Fibroblast of the aortic adventitia (primary cell): ENCODE measurements at regions not wholly inside any gene's neighbourhood (a gene's known extent, or its start where the extent isn't known, plus 50 kb on each side); places are given as distances from the start of the nearest gene placed in this dataset.

Experiments used
- DNase-seq: peaks from one replicate; pipeline ENCODE4 v3.0.0-alpha.2; 2010; ENCODE audit warnings: low read depth
- H3K4me3 ChIP-seq: 2 replicates; pipeline ENCODE4 v1.5.1; 2011; ENCODE audit warnings: low read depth, mild to moderate bottlenecking, control low read depth, low read length, moderate library complexity
- TF ChIP-seq, protein P1 (sequence below): IDR thresholded peaks from 2 replicates; pipeline ENCODE4 v1.5.1; 2011; ENCODE audit warnings: mild to moderate bottlenecking, low read length, control low read depth, inconsistent platforms; ENCODE audit not compliant: insufficient read depth

DNA sequence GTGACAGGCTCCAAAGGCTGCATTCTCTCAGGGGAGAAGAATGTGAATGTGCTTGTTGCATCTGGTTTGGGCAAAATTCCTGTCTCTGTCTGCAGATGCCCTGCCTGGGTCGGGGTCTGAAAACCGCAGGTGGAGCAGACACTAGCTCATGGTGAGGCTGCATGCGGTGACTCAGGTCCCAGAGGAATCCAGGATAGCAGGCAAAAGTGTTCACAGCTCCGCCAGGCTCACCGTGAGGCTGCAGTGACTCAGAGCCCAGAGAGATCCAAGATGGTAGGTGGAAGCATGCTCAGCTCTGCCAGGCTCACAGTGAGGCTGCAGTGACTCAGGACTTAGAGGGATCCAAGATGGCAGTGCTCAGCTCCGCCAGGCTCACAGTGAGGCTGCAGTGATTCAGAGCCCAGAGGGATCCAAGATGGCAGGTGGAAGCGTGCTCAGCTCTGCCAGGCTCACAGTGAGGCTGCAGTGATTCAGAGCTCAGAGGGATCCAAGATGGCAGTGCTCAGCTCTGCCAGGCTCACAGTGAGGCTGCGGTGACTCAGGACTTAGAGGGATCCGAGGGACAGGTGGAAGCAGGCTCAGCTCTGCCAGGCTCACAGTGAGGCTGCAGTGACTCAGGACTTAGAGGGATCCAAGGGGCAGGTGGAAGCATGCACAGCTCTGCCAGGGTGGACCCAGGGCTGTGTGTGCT is 200.5 kb downstream of the ACKR3 start:
- no peak overlapping the region for H3K4me3 ChIP-seq
- DNase-seq: peak; percentile 98
- TF ChIP-seq, protein P1, sequence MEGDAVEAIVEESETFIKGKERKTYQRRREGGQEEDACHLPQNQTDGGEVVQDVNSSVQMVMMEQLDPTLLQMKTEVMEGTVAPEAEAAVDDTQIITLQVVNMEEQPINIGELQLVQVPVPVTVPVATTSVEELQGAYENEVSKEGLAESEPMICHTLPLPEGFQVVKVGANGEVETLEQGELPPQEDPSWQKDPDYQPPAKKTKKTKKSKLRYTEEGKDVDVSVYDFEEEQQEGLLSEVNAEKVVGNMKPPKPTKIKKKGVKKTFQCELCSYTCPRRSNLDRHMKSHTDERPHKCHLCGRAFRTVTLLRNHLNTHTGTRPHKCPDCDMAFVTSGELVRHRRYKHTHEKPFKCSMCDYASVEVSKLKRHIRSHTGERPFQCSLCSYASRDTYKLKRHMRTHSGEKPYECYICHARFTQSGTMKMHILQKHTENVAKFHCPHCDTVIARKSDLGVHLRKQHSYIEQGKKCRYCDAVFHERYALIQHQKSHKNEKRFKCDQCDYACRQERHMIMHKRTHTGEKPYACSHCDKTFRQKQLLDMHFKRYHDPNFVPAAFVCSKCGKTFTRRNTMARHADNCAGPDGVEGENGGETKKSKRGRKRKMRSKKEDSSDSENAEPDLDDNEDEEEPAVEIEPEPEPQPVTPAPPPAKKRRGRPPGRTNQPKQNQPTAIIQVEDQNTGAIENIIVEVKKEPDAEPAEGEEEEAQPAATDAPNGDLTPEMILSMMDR: no peak

DNA sequence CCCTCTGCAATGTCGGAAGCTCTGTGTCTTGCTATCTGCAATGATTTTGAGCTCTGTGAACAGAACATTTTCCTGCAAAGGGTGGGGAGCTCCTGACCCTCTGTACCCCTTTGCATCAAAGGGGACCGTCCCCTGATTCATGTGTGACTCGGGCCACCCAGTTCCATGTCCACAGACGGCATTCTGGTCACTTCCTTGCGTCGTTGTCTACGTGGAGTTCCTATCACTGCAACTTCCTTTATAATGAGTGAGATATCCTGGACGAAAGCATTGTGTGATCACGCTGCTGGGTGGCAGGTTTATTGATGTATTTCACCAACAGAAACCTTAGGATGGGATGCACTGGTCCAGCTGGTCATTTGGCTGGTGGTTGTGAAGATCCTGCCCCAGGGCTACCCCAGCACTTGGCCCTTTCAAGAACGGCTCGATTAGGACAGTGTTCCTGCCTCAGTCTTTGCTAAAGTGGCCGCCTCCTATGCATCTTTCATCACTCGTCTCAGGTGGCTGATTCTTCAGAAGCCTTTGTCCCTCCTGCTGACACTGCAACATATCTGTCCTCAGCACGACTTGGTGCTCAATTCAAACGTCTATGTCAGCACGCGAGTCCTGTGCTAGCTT is 202.7 kb downstream of the ACKR3 start:
- TF ChIP-seq, protein P1: no peak
- H3K4me3 ChIP-seq: no peak overlapping the region
- DNase-seq: no peak

DNA sequence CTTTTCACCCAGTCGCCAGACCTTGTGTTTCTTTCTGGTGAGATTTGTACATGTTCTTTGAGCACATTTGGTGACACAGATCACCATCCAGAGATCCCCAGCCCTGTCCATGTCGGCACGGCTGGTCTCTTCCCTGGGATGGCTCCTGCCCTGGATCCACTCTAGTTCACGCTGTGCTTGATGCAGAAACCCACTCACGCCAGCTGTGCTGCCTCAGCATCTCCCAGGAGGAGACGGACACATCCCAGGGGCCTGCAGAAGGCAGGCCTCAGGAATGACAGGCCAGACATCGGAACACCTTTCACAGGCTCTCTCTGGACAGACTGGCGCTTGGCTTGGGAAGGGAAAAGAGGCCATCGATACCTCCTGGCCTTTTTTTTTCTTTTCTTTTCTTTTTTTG is 203.6 kb downstream of the ACKR3 start:
- H3K4me3 ChIP-seq: no peak overlapping the region
- TF ChIP-seq, protein P1: no peak
- DNase-seq: no peak

DNA sequence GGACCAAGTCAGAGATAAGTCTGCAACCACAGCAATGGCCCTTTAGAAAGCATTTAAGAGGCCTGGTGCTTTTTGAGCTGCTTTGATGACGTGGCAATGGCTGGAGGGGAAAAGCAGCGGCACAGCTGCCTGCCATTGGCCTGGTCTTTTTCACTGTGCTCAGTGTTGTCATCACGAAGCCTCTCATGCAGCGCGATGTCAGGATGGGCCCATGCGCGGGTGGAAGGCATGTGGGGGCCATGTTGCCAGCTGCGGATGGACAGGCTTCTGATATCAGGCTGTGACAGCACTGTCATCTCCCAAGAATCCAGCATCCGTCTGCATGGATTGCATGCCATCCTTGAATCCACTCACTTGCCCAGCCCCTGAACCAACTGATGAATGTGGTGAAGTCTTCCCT is 204.5 kb downstream of the ACKR3 start:
- no peak overlapping the region for H3K4me3 ChIP-seq
- TF ChIP-seq, protein P1: no peak
- no peak for DNase-seq

DNA sequence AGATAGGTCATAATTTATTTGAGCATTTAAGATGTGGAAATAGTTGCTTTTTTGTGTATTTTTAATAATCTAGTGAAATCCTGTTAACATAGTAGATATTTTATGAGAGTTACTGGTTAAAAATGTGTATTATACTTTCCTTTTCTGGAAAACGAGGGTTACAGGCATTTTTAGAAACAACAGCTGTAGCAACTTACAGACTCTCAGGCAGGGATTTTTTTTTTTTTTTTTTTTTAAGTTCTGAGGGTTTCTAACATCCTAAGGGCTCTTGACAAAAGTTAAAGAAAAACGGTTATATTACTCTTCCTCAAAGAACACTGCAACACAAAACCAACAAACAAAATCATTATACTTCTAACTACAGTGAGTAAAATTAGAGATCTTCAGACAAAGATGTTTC is 205.9 kb downstream of the ACKR3 start:
- no peak overlapping the region for H3K4me3 ChIP-seq
- DNase-seq: peak; percentile 42
- TF ChIP-seq, protein P1: no peak

DNA sequence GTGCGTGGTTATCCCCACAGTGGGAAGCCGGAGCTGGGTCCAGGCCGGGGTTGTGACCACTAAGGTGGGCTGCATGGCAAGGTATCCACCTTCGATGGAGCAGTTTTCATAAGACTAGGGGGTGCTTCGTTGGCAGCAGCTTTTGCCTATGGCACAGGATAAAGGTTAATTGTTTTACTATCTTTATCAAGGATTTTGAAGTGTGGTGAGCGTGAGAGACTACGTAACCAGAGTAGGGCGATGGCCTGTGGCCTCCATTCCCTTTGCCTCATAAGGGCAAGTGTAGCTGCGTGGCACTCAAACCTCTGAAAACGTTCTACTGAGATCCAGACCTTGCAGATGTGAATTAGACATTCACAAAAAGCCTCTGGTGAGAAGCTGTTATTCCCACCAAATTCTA is 206.6 kb downstream of the ACKR3 start:
- TF ChIP-seq, protein P1: no peak

DNA sequence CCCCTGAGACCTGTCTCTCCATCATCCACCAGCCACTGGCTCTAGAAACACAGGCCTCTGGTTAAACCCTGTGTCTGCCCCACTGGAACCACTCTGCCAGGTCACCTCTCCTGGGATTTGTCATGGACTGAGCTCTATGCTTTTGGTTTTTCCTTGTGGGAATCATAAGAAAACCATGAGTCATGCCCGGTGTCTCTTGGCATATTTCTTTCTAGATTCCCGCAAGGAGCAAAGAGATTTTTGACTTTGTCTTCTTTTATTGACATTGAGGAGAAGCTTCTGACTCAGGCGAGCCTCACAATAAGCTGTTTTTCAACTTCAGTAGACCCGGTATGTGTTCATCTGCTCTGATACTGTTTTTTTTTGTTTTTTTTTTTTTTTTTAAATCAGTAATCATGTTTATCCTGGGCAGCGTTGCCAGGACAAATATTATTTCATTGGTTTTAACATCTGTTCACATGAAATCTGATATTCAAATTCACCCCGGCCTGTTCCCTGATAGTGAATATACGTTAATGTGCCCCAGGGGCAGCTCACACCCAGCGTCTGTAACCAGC is 207.1 kb downstream of the ACKR3 start:
- DNase-seq: peak; percentile 96
- TF ChIP-seq, protein P1: no peak
- no peak overlapping the region for H3K4me3 ChIP-seq

More for the DNA sequence above, 206.6 kb downstream of the ACKR3 start:
- DNase-seq: no peak
- H3K4me3 ChIP-seq: no peak overlapping the region
